IMR-90 (cell line): ENCODE measurements at regions not wholly inside any gene's neighbourhood (a gene's known extent, or its start where the extent isn't known, plus 50 kb on each side); places are given as distances from the start of the nearest gene placed in this dataset.

ENCODE experiments used
- ATAC-seq: fragments of 200-7000 bp; cut with Tn5 transposase; 2 replicates; pipeline ENCODE4 v1.9.1; 2020; ENCODE audit warnings: low read depth, mild to moderate bottlenecking, moderate library complexity
- BruUV-seq: library from RNA; stranded (reverse); fragments of 400-500 nt; replicated peaks from 2 replicates; lab custom pipeline; 2021; lab: Mats Ljungman, UMichigan
- CTCF ChIA-PET: fragments of 300-600 bp; formaldehyde crosslinking; extraction: SDS; loops from one replicate; lab custom pipeline; 2021; ENCODE audit warnings: antibody characterized with exemption; lab: Yijun Ruan, JAX
- POLR2A ChIA-PET: fragments of 300-600 bp; sonication (Branson Sonifier 250); formaldehyde crosslinking; loops from one replicate; lab custom pipeline; 2022; ENCODE audit warnings: antibody characterized with exemption; ENCODE audit not compliant: unreplicated experiment; lab: Charles Lee
- DNase-seq: peaks from one replicate; pipeline ENCODE4 v3.0.0; 2013
- H2AFZ ChIP-seq: replicated peaks from 2 replicates; pipeline ENCODE3; 2013; ENCODE audit warnings: low read length, mild to moderate bottlenecking; ENCODE audit not compliant: poor library complexity
- H2AK5ac ChIP-seq: 2 replicates; pipeline ENCODE4 v1.6.1; 2013; ENCODE audit warnings: low read depth, low read length, inconsistent platforms
- H2AK9ac ChIP-seq: replicated peaks from 2 replicates; pipeline ENCODE3; 2013; ENCODE audit warnings: mild to moderate bottlenecking, low read depth, low read length, moderate library complexity; ENCODE audit not compliant: poor library complexity
- H2BK120ac ChIP-seq: 2 replicates; pipeline ENCODE4 v1.6.1; 2013; ENCODE audit warnings: low read depth, low read length, inconsistent platforms
- H2BK15ac ChIP-seq: 3 replicates; pipeline ENCODE4 v1.6.1; 2013; ENCODE audit warnings: low read depth, low read length, inconsistent platforms
- H2BK20ac ChIP-seq: 2 replicates; pipeline ENCODE4 v1.6.1; 2013; ENCODE audit warnings: low read depth, mild to moderate bottlenecking, inconsistent platforms, low read length, moderate library complexity
- H2BK5ac ChIP-seq: 2 replicates; pipeline ENCODE4 v1.6.1; 2013; ENCODE audit warnings: mild to moderate bottlenecking, low read depth, low read length, inconsistent platforms; ENCODE audit not compliant: poor library complexity, severe bottlenecking
- H3K14ac ChIP-seq: replicated peaks from 2 replicates; pipeline ENCODE4 v1.6.1; 2013; ENCODE audit warnings: low read depth, low read length, inconsistent platforms
- H3K18ac ChIP-seq: 2 replicates; pipeline ENCODE4 v1.6.1; 2013; ENCODE audit warnings: low read depth, low read length, control low read depth
- H3K23ac ChIP-seq: 2 replicates; pipeline ENCODE4 v1.6.1; 2013; ENCODE audit warnings: low read depth, low read length, inconsistent platforms
- H3K27ac ChIP-seq: 2 replicates; pipeline ENCODE4 v1.5.1; 2013; ENCODE audit warnings: mild to moderate bottlenecking, control low read depth, low read length; ENCODE audit not compliant: insufficient read depth
- H3K27me3 ChIP-seq: 2 replicates; pipeline ENCODE4 v1.6.1; 2013; ENCODE audit warnings: low read length; ENCODE audit not compliant: control insufficient read depth, insufficient read depth
- H3K36me3 ChIP-seq: 2 replicates; pipeline ENCODE4 v1.6.1; 2013; ENCODE audit warnings: low read length, mixed read lengths; ENCODE audit not compliant: control insufficient read depth, insufficient read depth
- H3K4ac ChIP-seq: 2 replicates; pipeline ENCODE4 v1.6.1; 2013; ENCODE audit warnings: low read depth, low read length, inconsistent platforms
- H3K4me1 ChIP-seq: 2 replicates; pipeline ENCODE4 v1.6.1; 2013; ENCODE audit warnings: low read length, mixed read lengths; ENCODE audit not compliant: control insufficient read depth, insufficient read depth
- H3K4me2 ChIP-seq: 2 replicates; pipeline ENCODE4 v1.6.1; 2013; ENCODE audit warnings: low read depth, mild to moderate bottlenecking, control low read depth, low read length, moderate library complexity
- H3K4me3 ChIP-seq: 2 replicates; pipeline ENCODE4 v1.5.1; 2013; ENCODE audit warnings: low read depth, mild to moderate bottlenecking, control low read depth, low read length, moderate library complexity; ENCODE audit not compliant: insufficient read depth
- H3K56ac ChIP-seq: 2 replicates; pipeline ENCODE4 v1.6.1; 2013; ENCODE audit warnings: low read length, inconsistent platforms; ENCODE audit not compliant: insufficient read depth; ENCODE audit errors: extremely low read depth
- H3K79me1 ChIP-seq, 2 experiments: 2 replicates each; pipeline ENCODE4 v1.6.1; 2013; ENCODE audit warnings: low read length in 2 of 2, inconsistent platforms in 1 of 2, low read depth in 1 of 2
- H3K9ac ChIP-seq: 2 replicates; pipeline ENCODE4 v1.6.1; 2013; ENCODE audit warnings: low read depth, low read length, control low read depth
- H3K9me1 ChIP-seq: 2 replicates; pipeline ENCODE4 v1.6.1; 2013; ENCODE audit warnings: low read length, inconsistent platforms; ENCODE audit not compliant: insufficient read depth
- H3K9me3 ChIP-seq: 2 replicates; pipeline ENCODE4 v1.6.1; 2013; ENCODE audit warnings: low read length; ENCODE audit not compliant: control insufficient read depth, insufficient read depth
- H4K20me1 ChIP-seq: 2 replicates; pipeline ENCODE4 v1.6.1; 2013; ENCODE audit warnings: low read length, inconsistent platforms; ENCODE audit not compliant: insufficient read depth
- H4K5ac ChIP-seq: 2 replicates; pipeline ENCODE4 v1.6.1; 2013; ENCODE audit warnings: mild to moderate bottlenecking, low read depth, low read length, control low read depth
- H4K8ac ChIP-seq, 2 experiments: 2 replicates each; pipeline ENCODE4 v1.6.1; 2013; ENCODE audit warnings: low read depth in 2 of 2, low read length in 2 of 2, control low read depth in 1 of 2, inconsistent platforms in 1 of 2
- H4K91ac ChIP-seq: 2 replicates; pipeline ENCODE4 v1.6.1; 2013; ENCODE audit warnings: low read depth, low read length, inconsistent platforms; ENCODE audit not compliant: insufficient read depth
- BHLHE40 ChIP-seq: fragments of 150-350 bp; IDR thresholded peaks from 2 replicates; pipeline ENCODE4 v1.6.1; 2016; ENCODE audit warnings: mild to moderate bottlenecking, low read depth, low read length
- CEBPB ChIP-seq: IDR thresholded peaks from 2 replicates; pipeline ENCODE4 v1.6.1; 2012; ENCODE audit warnings: low read depth, low read length, improper control_type of control experiment
- MAZ ChIP-seq: IDR thresholded peaks from 2 replicates; pipeline ENCODE4 v1.6.1; 2012; ENCODE audit warnings: low read depth, mild to moderate bottlenecking, low read length, improper control_type of control experiment, moderate library complexity, borderline replicate concordance
- NFE2L2 ChIP-seq: fragments of 150-350 bp; IDR thresholded peaks from 2 replicates; pipeline ENCODE4 v1.6.1; 2016; ENCODE audit warnings: low read depth, mild to moderate bottlenecking, low read length
- RAD21 ChIP-seq: IDR thresholded peaks from 2 replicates; pipeline ENCODE4 v1.6.1; 2012; ENCODE audit warnings: low read length, improper control_type of control experiment
- RFX5 ChIP-seq: IDR thresholded peaks from 2 replicates; pipeline ENCODE4 v1.8.0; 2012; ENCODE audit warnings: low read depth, mild to moderate bottlenecking, low read length, moderate library complexity
- WGBS, 2 experiments: methylation state at CpG; one replicate each; pipeline versions ENCODE4 v1.1.5 to v1.1.7; 2013; ENCODE audit warnings: missing lambda C conversion rate in 2 of 2; ENCODE audit not compliant: insufficient read length in 1 of 2; ENCODE audit errors: extremely low coverage in 2 of 2; 5-methylcytosine and 5-hydroxymethylcytosine counted together
- dilution Hi-C: fragments of 300-500 bp; cut with HindIII; formaldehyde crosslinking; loops from one replicate; pipeline ENCODE4 v1.14.3; 2018; ENCODE audit warnings: low sequenced_read_pairs; ENCODE audit not compliant: unreplicated experiment
- in situ Hi-C: fragments of 300-500 bp; cut with MboI; formaldehyde crosslinking; loops from 3 replicates; pipeline ENCODE4 v1.14.3; 2019; ENCODE audit warnings: low sequenced_read_pairs, inconsistent platforms, mixed read lengths
- intact Hi-C: fragments of 100-400 bp; cut with micrococcal nuclease; formaldehyde crosslinking; loops from 2 replicates; pipeline ENCODE4 v1.10.0; 2022
- TF ChIP-seq, protein P1 (sequence below): conservative IDR thresholded peaks from 2 replicates; pipeline ENCODE4 v1.5.1; 2012; ENCODE audit warnings: mild to moderate bottlenecking, low read depth, low read length, improper control_type of control experiment

DNA sequence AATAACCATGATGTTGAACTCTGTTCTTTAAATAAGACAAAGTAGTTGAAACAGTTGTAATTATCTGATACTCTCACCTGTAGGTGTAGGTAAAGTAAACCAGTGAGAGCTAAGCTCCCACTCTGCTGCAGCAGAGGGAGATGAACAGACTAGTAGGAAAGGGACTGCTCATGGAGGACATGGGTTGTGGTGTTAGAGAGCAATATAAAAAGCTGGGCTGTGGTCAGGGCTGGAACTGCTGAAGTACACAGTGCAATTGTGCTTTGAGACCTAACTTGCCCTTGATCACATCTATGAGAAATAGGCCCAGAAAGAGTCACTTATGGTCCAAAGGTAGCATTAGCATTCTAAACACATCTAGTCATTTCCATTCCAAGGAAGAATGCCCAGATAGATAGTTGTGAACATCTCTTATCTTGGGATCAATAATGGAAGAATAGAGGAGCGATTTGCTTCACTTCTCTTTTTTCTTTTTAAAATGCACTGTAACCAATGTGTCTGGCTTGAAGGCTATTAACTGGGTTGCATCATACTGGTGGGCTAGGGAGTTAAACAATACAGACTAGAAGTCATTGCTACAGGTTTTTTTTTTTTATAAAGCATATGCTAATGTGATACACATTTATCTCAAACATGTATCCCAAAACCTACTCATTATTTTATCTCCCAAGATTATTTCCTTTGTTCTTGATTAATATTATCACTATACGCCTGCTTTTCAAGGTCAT lies 251.3 kb upstream of the CENPE start:
- BruUV-seq: no TSS peak
- H4K91ac ChIP-seq: no peak overlapping the region
- in situ Hi-C loops (no loop called here), intact Hi-C loops (loop anchor here (10.0 kb wide), 1 partner anchor 315 kb away; no protein-coding TSS in a partner anchor), dilution Hi-C loops (no loop called here)
- no peaks in the 10 kb centered on the region for H3K4me1 ChIP-seq
- no peak overlapping the region for H2BK5ac ChIP-seq
- H2BK20ac ChIP-seq: no peak overlapping the region
- no peak overlapping the region for H2BK15ac ChIP-seq
- no peak overlapping the region for H4K5ac ChIP-seq
- no peak overlapping the region for H3K56ac ChIP-seq
- no peak overlapping the region for H2AK9ac ChIP-seq
- H2AK5ac ChIP-seq: no peak overlapping the region
- H3K14ac ChIP-seq: no peak overlapping the region
- no peak for TF ChIP-seq NFE2L2
- TF ChIP-seq BHLHE40: no peak
- no peak for TF ChIP-seq RAD21
- TF ChIP-seq MAZ: no peak
- TF ChIP-seq RFX5: no peak
- TF ChIP-seq CEBPB: no peak
- TF ChIP-seq, protein P1, sequence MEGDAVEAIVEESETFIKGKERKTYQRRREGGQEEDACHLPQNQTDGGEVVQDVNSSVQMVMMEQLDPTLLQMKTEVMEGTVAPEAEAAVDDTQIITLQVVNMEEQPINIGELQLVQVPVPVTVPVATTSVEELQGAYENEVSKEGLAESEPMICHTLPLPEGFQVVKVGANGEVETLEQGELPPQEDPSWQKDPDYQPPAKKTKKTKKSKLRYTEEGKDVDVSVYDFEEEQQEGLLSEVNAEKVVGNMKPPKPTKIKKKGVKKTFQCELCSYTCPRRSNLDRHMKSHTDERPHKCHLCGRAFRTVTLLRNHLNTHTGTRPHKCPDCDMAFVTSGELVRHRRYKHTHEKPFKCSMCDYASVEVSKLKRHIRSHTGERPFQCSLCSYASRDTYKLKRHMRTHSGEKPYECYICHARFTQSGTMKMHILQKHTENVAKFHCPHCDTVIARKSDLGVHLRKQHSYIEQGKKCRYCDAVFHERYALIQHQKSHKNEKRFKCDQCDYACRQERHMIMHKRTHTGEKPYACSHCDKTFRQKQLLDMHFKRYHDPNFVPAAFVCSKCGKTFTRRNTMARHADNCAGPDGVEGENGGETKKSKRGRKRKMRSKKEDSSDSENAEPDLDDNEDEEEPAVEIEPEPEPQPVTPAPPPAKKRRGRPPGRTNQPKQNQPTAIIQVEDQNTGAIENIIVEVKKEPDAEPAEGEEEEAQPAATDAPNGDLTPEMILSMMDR: no peak
- H3K4ac ChIP-seq: no peak overlapping the region
- H3K9ac ChIP-seq: no peak overlapping the region
- no peak overlapping the region for H2BK120ac ChIP-seq
- CTCF ChIA-PET: no interaction called here
- no peak overlapping the region for H3K4me2 ChIP-seq
- no peaks in the 10 kb centered on the region for H4K20me1 ChIP-seq
- no peak overlapping the region for H3K27ac ChIP-seq
- H3K4me3 ChIP-seq: no peak overlapping the region
- no peak overlapping the region for H3K18ac ChIP-seq
- H3K27me3 ChIP-seq: no peaks in the 10 kb centered on the region
- DNase-seq: no peak
- no peak overlapping the region for H3K23ac ChIP-seq
- no peaks in the 10 kb centered on the region for H3K9me1 ChIP-seq
- H4K8ac ChIP-seq: no peak overlapping the region
- no peaks in the 10 kb centered on the region for H3K36me3 ChIP-seq
- ATAC-seq: no peak
- H2AFZ ChIP-seq: no peak overlapping the region
- WGBS, 2 experiments: no CpG with 5 or more reads among the region's 2 CpGs
- POLR2A ChIA-PET: no interaction called here
- H3K79me1 ChIP-seq: no peaks in the 10 kb centered on the region
- H3K9me3 ChIP-seq: peaks cover 3% of the 10 kb centered on the region
